MV-4-11 (cell line): ENCODE measurements at regions not wholly inside any gene's neighbourhood (a gene's known extent, or its start where the extent isn't known, plus 50 kb on each side); places are given as distances from the start of the nearest gene placed in this dataset.

Experiments
- DNase-seq: peaks from one replicate; lab custom pipeline; 2025; lab: John Stamatoyannopoulos, UW

- no peak for DNase-seq
Measured at GRCh38 chr2:173669888-173670287, 295.3 kb downstream of the SP3 start.

- no peak for DNase-seq
Measured at GRCh38 chr2:173672573-173673340, 292.4 kb downstream of the SP3 start.

- no peak for DNase-seq
Measured at GRCh38 chr2:173673640-173674039, 291.5 kb downstream of the SP3 start.

- peak; percentile 51 for DNase-seq
Measured at GRCh38 chr2:173676647-173677046, 288.5 kb downstream of the SP3 start.

- DNase-seq, result no peak
Measured at GRCh38 chr2:173678186-173678585, 287.0 kb downstream of the SP3 start.

- no peak for DNase-seq
Measured at GRCh38 chr2:173680574-173680973, 284.6 kb downstream of the SP3 start.

GRCh38 chr2:173681881-173682650 lies 283.1 kb downstream of the SP3 start:
- DNase-seq, result no peak

- DNase-seq, result no peak
Measured at GRCh38 chr2:173684896-173685459, 280.2 kb downstream of the SP3 start.

GRCh38 chr2:173690349-173690748 lies 274.8 kb downstream of the SP3 start:
- no peak for DNase-seq

- DNase-seq, result no peak
Measured at GRCh38 chr2:173692068-173692467, 273.1 kb downstream of the SP3 start.

GRCh38 chr2:173693044-173693589 lies 272.1 kb downstream of the SP3 start:
- no peak for DNase-seq

GRCh38 chr2:173696274-173696673 lies 268.9 kb downstream of the SP3 start:
- DNase-seq, result peak; percentile 2

GRCh38 chr2:173697929-173698328 lies 267.2 kb downstream of the SP3 start:
- no peak for DNase-seq

GRCh38 chr2:173705656-173706055 lies 259.5 kb downstream of the SP3 start:
- no peak for DNase-seq

GRCh38 chr2:173706936-173707335 lies 258.2 kb downstream of the SP3 start:
- DNase-seq, result no peak

GRCh38 chr2:173708806-173709205 lies 256.4 kb downstream of the SP3 start:
- DNase-seq, result no peak

- no peak for DNase-seq
Measured at GRCh38 chr2:173711816-173712215, 253.4 kb downstream of the SP3 start.

- no peak for DNase-seq
Measured at GRCh38 chr2:173713904-173714555, 251.1 kb downstream of the SP3 start.

GRCh38 chr2:173715441-173715840 lies 249.7 kb downstream of the SP3 start:
- no peak for DNase-seq

- DNase-seq, result no peak
Measured at GRCh38 chr2:173716458-173717052, 248.6 kb downstream of the SP3 start.

- no peak for DNase-seq
Measured at GRCh38 chr2:173719471-173719870, 245.7 kb downstream of the SP3 start.

GRCh38 chr2:173720306-173720705 lies 244.9 kb downstream of the SP3 start:
- peak; percentile 4 for DNase-seq
